ENCODE measurements at regions not wholly inside any gene's neighbourhood (a gene's known extent, or its start where the extent isn't known, plus 50 kb on each side); places are given as distances from the start of the nearest gene placed in this dataset.

GRCh38 chr12:126185025-126185424 lies 1119.8 kb downstream of the AACS start:
- DNase-seq (ENCODE audit: low spot score) = no peak
- no TSS peak for BruUV-seq (replicated peaks)
- ChIA-PET POLR2A (no interaction called here), CTCF (ENCODE audit: unreplicated experiment) (no interaction called here)
- H2AFZ ChIP-seq (ENCODE audit: low read length) = no peak overlapping the region
- no peaks in the 10 kb centered on the region for H3K9me3 ChIP-seq (ENCODE audit: low read length)
- H3K9me2 ChIP-seq (ENCODE audit: insufficient read depth, low read length) = no peaks in the 10 kb centered on the region
- H3K79me2 ChIP-seq (ENCODE audit: insufficient read depth, low read depth, low read length) = no peaks in the 10 kb centered on the region
- H3K4me2 ChIP-seq (ENCODE audit: low read length) = no peak overlapping the region
- no peaks in the 10 kb centered on the region for H4K20me1 ChIP-seq (ENCODE audit: insufficient read depth, low read length)
- no peaks in the 10 kb centered on the region for H3K36me3 ChIP-seq (ENCODE audit: insufficient read depth, low read length)
- no peak overlapping the region for H3K27ac ChIP-seq (ENCODE audit: low read depth, low read length, poor library complexity, severe bottlenecking)
- no peak overlapping the region for H3K4me3 ChIP-seq (ENCODE audit: low read depth, low read length, poor library complexity, severe bottlenecking)
- H3K4me1 ChIP-seq (ENCODE audit: insufficient read depth, low read length, poor library complexity, severe bottlenecking) = no peaks in the 10 kb centered on the region
- TF ChIP-seq EZH2phosphoT487 (IDR thresholded peaks at IDR 0.05; ENCODE audit: borderline replicate concordance, low read depth, low read length) (no peak), CTCF (conservative IDR thresholded peaks at IDR 0.05; ENCODE audit: low read length) (no peak)
- intact Hi-C loops (cut with micrococcal nuclease; ENCODE audit: unreplicated experiment) = no loop called here

- ChIA-PET CTCF (ENCODE audit: unreplicated experiment) (no interaction called here), POLR2A (no interaction called here)
- Histone ChIP-seq H3K4me3 (ENCODE audit: low read depth, low read length, poor library complexity, severe bottlenecking) (no peak overlapping the region), H3K4me1 (ENCODE audit: insufficient read depth, low read length, poor library complexity, severe bottlenecking) (peaks cover 7% of the 10 kb centered on the region), H3K9me3 (ENCODE audit: low read length) (no peaks in the 10 kb centered on the region), H3K27ac (ENCODE audit: low read depth, low read length, poor library complexity, severe bottlenecking) (no peak overlapping the region), H2AFZ (ENCODE audit: low read length) (no peak overlapping the region), H4K20me1 (ENCODE audit: insufficient read depth, low read length) (no peaks in the 10 kb centered on the region), H3K36me3 (ENCODE audit: insufficient read depth, low read length) (no peaks in the 10 kb centered on the region), H3K79me2 (ENCODE audit: insufficient read depth, low read depth, low read length) (no peaks in the 10 kb centered on the region), H3K4me2 (ENCODE audit: low read length) (no peak overlapping the region), H3K9me2 (ENCODE audit: insufficient read depth, low read length) (no peaks in the 10 kb centered on the region)
- no TSS peak for BruUV-seq (replicated peaks)
- TF ChIP-seq EZH2phosphoT487 (IDR thresholded peaks at IDR 0.05; ENCODE audit: borderline replicate concordance, low read depth, low read length) = no peak
- no peak for TF ChIP-seq CTCF (conservative IDR thresholded peaks at IDR 0.05; ENCODE audit: low read length)
- intact Hi-C loops (cut with micrococcal nuclease; ENCODE audit: unreplicated experiment) = no loop called here
- no peak for DNase-seq (ENCODE audit: low spot score)
Observed at GRCh38 chr12:126189856-126190255, 1124.6 kb downstream of the AACS start.

- no peak for DNase-seq (ENCODE audit: low spot score)
- BruUV-seq (replicated peaks) = no TSS peak
- POLR2A ChIA-PET = no interaction called here
- Histone ChIP-seq H3K79me2 (ENCODE audit: insufficient read depth, low read depth, low read length) (no peaks in the 10 kb centered on the region), H4K20me1 (ENCODE audit: insufficient read depth, low read length) (no peaks in the 10 kb centered on the region), H3K9me3 (ENCODE audit: low read length) (no peaks in the 10 kb centered on the region), H3K9me2 (ENCODE audit: insufficient read depth, low read length) (no peaks in the 10 kb centered on the region), H3K4me1 (ENCODE audit: insufficient read depth, low read length, poor library complexity, severe bottlenecking) (peaks cover 7% of the 10 kb centered on the region), H3K27ac (ENCODE audit: low read depth, low read length, poor library complexity, severe bottlenecking) (no peak overlapping the region), H3K4me2 (ENCODE audit: low read length) (no peak overlapping the region), H3K36me3 (ENCODE audit: insufficient read depth, low read length) (no peaks in the 10 kb centered on the region), H2AFZ (ENCODE audit: low read length) (no peak overlapping the region), H3K4me3 (ENCODE audit: low read depth, low read length, poor library complexity, severe bottlenecking) (no peak overlapping the region)
- TF ChIP-seq CTCF (conservative IDR thresholded peaks at IDR 0.05; ENCODE audit: low read length) (no peak), EZH2phosphoT487 (IDR thresholded peaks at IDR 0.05; ENCODE audit: borderline replicate concordance, low read depth, low read length) (no peak)
- CTCF ChIA-PET (ENCODE audit: unreplicated experiment) = no interaction called here
- intact Hi-C loops (cut with micrococcal nuclease; ENCODE audit: unreplicated experiment) = no loop called here
Observed at GRCh38 chr12:126191031-126191891, 1126.0 kb downstream of the AACS start.
